Mucosa of descending colon (tissue), 3 donors: ENCODE measurements at regions not wholly inside any gene's neighbourhood (a gene's known extent, or its start where the extent isn't known, plus 50 kb on each side); places are given as distances from the start of the nearest gene placed in this dataset.
"Not testable (repeated sequence)": the region's sequence is repeated elsewhere in the genome, so short reads cannot be mapped to it uniquely, and the experiment has no call there.

Experiments used
- ATAC-seq: fragments of 200-7000 bp; cut with Tn5 transposase; one replicate; pipeline ENCODE4 v1.9.1; 2020; ENCODE audit warnings: mild to moderate bottlenecking, moderate library complexity
- DNase-seq, 3 donors: peaks; one replicate each; pipeline ENCODE4 v3.0.0-alpha.2; 2020
- H3K36me3 ChIP-seq: fragments of 200-600 bp; one replicate; pipeline ENCODE4 v1.8.0; 2021; ENCODE audit warnings: low read depth, mild to moderate bottlenecking
- H3K4me1 ChIP-seq: fragments of 200-600 bp; one replicate; pipeline ENCODE4 v1.8.0; 2021; ENCODE audit warnings: low read depth, mild to moderate bottlenecking
- H3K4me3 ChIP-seq: fragments of 200-600 bp; one replicate; pipeline ENCODE4 v1.8.0; 2021; ENCODE audit warnings: mild to moderate bottlenecking
- H3K9me3 ChIP-seq: fragments of 200-600 bp; one replicate; pipeline ENCODE4 v1.8.0; 2021; ENCODE audit warnings: mild to moderate bottlenecking
- intact Hi-C, 2 donors: fragments of 100-400 bp; cut with DNase I in 1 of 2; cut with micrococcal nuclease in 1 of 2; formaldehyde crosslinking; loops; one replicate each; pipeline versions ENCODE4 v1.11.0 to v1.11.1; 2022; cut with DNase I, micrococcal nuclease
- TF ChIP-seq, protein P1 (sequence below): fragments of 200-600 bp; IDR thresholded peaks from one replicate; pipeline ENCODE4 v1.8.0; 2022; ENCODE audit warnings: antibody characterized with exemption, mild to moderate bottlenecking
- donor health status: DM: no; HTN: no; CAD: no; lungs with moderate emphysema.
- donor health status: DM: no; HTN: no; CAD: no.
- donor health status: DM: no; HTN: yes; CAD: no.

DNA sequence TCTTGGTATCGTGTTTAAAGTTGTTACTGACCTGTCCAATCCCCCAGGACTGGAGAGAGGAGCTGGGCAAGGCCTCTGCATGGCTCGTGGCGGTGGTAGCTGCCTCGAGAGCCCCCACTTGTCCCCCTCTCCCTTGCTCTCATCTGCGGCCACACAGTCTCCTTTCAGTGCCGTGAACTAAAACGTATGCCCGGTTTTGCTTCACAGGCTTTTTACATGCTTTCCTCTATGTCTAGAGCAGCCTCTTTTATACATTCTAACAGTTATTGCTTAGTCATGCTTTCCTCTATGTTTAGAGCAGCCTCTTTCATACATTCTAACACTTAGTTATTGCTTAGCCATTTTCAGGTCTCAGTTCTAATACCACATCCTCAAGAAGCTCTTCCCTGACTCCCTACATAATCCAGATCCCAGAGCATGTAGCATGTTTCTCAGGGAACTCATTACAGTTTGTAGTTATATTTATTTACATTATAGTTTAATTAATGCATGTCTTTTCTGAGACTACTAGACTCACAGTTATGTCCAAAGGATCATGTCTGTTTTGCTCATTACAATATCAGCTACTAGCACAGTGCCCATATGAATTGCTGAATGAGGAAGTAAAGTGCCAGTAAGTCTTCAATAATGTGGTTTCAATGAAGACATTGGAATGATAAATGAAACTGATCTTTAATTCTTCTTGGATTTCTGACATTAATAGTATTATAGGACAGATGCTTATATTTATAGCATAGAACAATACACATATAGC is 66.5 kb upstream of the TBL1XR1 start:
- intact Hi-C loops: no loop called here
- Histone ChIP-seq H3K9me3 (no peaks in the 10 kb centered on the region), H3K4me1 (no peaks in the 10 kb centered on the region), H3K4me3 (no peak overlapping the region), H3K36me3 (no peaks in the 10 kb centered on the region)
- ATAC-seq: no peak
- no peak for DNase-seq
- TF ChIP-seq, protein P1, sequence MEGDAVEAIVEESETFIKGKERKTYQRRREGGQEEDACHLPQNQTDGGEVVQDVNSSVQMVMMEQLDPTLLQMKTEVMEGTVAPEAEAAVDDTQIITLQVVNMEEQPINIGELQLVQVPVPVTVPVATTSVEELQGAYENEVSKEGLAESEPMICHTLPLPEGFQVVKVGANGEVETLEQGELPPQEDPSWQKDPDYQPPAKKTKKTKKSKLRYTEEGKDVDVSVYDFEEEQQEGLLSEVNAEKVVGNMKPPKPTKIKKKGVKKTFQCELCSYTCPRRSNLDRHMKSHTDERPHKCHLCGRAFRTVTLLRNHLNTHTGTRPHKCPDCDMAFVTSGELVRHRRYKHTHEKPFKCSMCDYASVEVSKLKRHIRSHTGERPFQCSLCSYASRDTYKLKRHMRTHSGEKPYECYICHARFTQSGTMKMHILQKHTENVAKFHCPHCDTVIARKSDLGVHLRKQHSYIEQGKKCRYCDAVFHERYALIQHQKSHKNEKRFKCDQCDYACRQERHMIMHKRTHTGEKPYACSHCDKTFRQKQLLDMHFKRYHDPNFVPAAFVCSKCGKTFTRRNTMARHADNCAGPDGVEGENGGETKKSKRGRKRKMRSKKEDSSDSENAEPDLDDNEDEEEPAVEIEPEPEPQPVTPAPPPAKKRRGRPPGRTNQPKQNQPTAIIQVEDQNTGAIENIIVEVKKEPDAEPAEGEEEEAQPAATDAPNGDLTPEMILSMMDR: no peak

DNA sequence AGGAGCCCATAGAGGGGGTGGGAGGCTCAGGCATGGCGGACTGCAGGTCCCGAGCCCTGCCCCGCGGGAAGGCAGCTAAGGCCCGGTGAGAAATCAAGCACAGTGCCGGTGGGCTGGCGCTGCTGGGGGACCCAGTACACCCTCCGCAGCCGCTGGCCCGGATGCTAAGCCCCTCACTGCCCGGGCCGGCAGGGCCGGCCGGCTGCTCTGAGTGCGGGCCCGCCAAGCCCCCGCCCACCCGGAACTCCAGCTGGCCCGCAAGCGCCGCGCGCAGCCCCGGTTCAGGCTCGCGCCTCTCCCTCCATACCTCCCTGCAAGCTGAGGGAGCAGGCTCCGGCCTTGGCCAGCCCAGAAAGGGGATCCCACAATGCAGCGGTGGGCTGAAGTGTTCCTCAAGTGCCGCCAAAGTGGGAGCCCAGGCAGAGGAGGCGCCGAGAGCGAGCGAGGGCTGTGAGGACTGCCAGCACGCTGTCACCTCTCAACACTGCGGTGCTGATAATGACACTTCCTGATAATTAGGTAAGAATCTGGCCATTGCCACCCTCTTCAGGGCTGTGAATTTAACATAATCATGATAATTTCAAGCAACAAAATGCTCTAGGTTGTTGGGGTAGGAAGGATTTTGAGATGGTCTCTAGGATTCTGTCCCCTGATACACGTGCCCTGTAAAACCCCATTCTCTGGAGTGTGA is 74.7 kb upstream of the TBL1XR1 start:
- intact Hi-C loops, DNase-seq, ATAC-seq, H3K36me3 ChIP-seq, H3K9me3 ChIP-seq, H3K4me3 ChIP-seq, H3K4me1 ChIP-seq: not testable (repeated sequence)

DNA sequence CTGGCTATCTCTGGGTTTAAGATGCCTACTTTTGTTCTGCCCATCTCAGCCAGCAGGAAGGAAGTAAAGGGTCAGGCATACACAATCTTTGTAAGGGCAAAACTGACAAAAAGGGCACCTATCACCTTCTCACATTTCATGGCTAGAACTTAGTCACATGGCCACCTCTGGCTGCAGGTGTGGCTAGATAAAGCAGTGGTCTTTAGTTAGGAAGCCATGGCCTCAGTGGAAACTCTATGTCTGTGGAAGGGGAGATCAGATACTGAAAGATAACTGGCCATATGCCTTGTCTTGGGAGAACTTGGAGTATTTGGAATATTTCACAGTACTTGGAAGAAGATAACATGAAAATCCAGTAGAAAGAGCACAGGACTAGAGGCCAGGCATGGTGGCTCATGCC is 80.7 kb upstream of the TBL1XR1 start:
- Histone ChIP-seq H3K4me1 (peaks cover 13% of the 10 kb centered on the region), H3K9me3 (no peaks in the 10 kb centered on the region), H3K36me3 (no peaks in the 10 kb centered on the region), H3K4me3 (no peak overlapping the region)
- ATAC-seq: no peak
- TF ChIP-seq, protein P1: no peak
- intact Hi-C loops: no loop called here
- no peak for DNase-seq

DNA sequence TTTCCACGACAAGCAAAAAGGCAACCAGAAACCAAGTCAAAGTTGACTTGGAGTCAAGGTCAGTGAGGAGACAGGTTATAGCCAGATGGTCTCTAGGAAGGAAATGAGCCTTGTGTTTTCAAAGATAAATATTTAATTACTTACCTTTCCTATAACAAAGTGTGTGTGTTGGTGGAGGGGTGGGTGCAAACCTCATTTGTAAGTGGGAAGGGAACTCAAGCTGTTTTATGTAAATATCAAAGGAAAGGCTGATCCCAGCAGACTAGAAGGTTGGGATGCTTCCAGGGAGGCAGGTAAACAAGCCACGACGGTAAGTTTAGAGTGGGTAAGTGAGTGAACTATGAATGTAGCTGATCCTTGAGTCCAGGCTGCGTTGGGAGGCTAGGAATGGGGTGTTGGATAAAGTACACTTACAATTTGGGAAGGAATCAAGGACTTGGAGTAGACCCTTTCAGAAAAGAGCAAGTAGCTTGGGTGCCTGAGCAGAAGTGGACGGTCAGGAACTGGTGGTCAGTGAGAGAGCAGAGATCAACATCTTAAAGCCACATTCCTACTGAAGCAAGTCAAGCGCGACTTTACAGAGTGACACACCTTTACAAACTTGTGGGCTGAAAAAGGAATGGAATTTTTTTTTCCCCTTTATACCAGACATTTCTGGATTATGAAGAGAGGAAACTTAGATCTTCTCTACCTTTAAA is 82.0 kb upstream of the TBL1XR1 start:
- intact Hi-C loops: no loop called here
- DNase-seq (no peak), ATAC-seq (peak; percentile 49)
- no peaks in the 10 kb centered on the region for H3K36me3 ChIP-seq
- TF ChIP-seq, protein P1: no peak
- no peaks in the 10 kb centered on the region for H3K9me3 ChIP-seq
- H3K4me3 ChIP-seq: no peak overlapping the region
- peaks cover 15% of the 10 kb centered on the region for H3K4me1 ChIP-seq

DNA sequence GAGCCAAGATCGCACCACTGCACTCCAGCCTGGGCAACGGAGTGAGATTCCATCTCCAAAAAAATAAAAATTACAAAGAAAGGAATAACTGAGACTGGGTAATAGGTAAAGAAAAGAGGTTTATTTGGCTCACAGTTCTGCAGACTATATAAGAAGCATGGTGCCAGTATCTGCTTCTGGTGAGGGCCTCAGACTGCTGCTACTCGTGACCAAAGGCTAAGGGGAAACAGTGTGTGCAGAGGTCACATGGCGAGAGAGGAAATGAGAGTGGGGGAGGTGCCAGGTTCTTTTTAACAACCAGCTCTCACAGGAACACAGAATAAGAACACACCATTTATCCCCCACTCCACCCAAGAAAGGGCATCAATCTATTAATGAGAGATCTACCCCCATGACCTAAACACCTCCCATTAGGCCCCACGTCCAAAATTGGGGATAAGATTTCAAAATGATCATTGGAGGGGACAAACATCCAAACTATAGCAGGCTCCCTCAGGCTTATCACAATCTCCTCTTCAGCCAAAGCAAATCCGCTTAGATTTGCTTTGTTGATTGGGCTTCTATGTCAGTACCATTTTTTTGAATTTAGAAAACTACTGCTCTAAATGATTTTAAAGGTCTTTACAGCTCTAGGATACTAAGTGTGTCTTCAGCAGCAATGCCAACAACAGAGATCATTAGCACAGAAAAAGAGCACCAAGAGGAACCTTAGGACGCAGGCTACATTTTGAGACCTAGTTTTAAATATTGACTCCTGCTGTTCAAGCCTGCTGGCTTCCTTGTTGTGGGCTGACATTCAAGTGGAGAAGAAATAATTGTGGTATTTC is 84.2 kb upstream of the TBL1XR1 start:
- Histone ChIP-seq H3K36me3 (no peaks in the 10 kb centered on the region), H3K9me3 (no peaks in the 10 kb centered on the region), H3K4me1 (peaks cover 30% of the 10 kb centered on the region), H3K4me3 (no peak overlapping the region)
- ATAC-seq (peak; percentile 15), DNase-seq (no peak)
- intact Hi-C loops: no loop called here
- TF ChIP-seq, protein P1: no peak
